ENCODE measurements at regions not wholly inside any gene's neighbourhood (a gene's known extent, or its start where the extent isn't known, plus 50 kb on each side); places are given as distances from the start of the nearest gene placed in this dataset.
"Not testable (repeated sequence)": the region's sequence is repeated elsewhere in the genome, so short reads cannot be mapped to it uniquely, and the experiment has no call there.

- Mint-ChIP-seq H3K4me1 (ENCODE audit: low read depth) (no peaks in the 10 kb centered on the region), H3K27ac (no peak overlapping the region), H3K27me3 (peaks cover 22% of the 10 kb centered on the region), H3K9me3 (peaks cover 8% of the 10 kb centered on the region), H3K4me3 (no peak overlapping the region), H3K36me3 (ENCODE audit: low read depth) (no peaks in the 10 kb centered on the region)
- DNase-seq (no peak), ATAC-seq (ENCODE audit: poor library complexity) (no peak)
- no peak for TF ChIP-seq CTCF (IDR thresholded peaks at IDR 0.05)
- Histone ChIP-seq H3K4me1 (ENCODE audit: insufficient read depth, low read length) (no peaks in the 10 kb centered on the region), H3K27ac (ENCODE audit: low read depth in 1 of 2, low read length in 2 of 2) (no peak overlapping the region), H3K36me3 (ENCODE audit: insufficient read depth, low read length) (no peaks in the 10 kb centered on the region), H3K4me3 (ENCODE audit: low read length) (no peak overlapping the region), H3K27me3 (ENCODE audit: control insufficient read depth in 1 of 2, insufficient read depth in 2 of 2, low read length in 2 of 2) (peaks cover 0 to 4% of the 10 kb centered on the region in 2 experiments), H3K9me3 (ENCODE audit: control insufficient read depth in 1 of 2, insufficient read depth in 1 of 2, low read length in 2 of 2) (peaks cover 0 to 5% of the 10 kb centered on the region in 2 experiments)
- intact Hi-C loops (cut with DNase I, micrococcal nuclease) = no loop called here
- ChIA-PET CTCF (no interaction called here), POLR2A (no interaction called here)
These were observed 109.1 kb upstream of the DNAH14 start for GRCh38 chr1:224820341-224820740.

- CTCF ChIA-PET; H3K4me1 ChIP-seq (ENCODE audit: insufficient read depth, low read length); H3K36me3 ChIP-seq (ENCODE audit: insufficient read depth, low read length); intact Hi-C loops (cut with DNase I, micrococcal nuclease); H3K36me3 Mint-ChIP-seq (ENCODE audit: low read depth); H3K9me3 ChIP-seq (ENCODE audit: control insufficient read depth in 1 of 2, insufficient read depth in 1 of 2, low read length in 2 of 2); H3K9me3 Mint-ChIP-seq; H3K27ac Mint-ChIP-seq; POLR2A ChIA-PET; H3K27me3 ChIP-seq (ENCODE audit: control insufficient read depth in 1 of 2, insufficient read depth in 2 of 2, low read length in 2 of 2); H3K4me3 ChIP-seq (ENCODE audit: low read length); H3K4me3 Mint-ChIP-seq; ATAC-seq (ENCODE audit: poor library complexity); H3K4me1 Mint-ChIP-seq (ENCODE audit: low read depth); DNase-seq; H3K27ac ChIP-seq (ENCODE audit: low read depth in 1 of 2, low read length in 2 of 2): not testable (repeated sequence)
- H3K27me3 Mint-ChIP-seq = peaks cover 22% of the 10 kb centered on the region
These were observed 107.7 kb upstream of the DNAH14 start for GRCh38 chr1:224821751-224822150.

- ChIA-PET POLR2A (no interaction called here), CTCF (no interaction called here)
- Mint-ChIP-seq H3K27ac (no peak overlapping the region), H3K36me3 (ENCODE audit: low read depth) (no peaks in the 10 kb centered on the region), H3K27me3 (no peaks in the 10 kb centered on the region), H3K4me3 (no peak overlapping the region), H3K9me3 (peaks cover 5% of the 10 kb centered on the region), H3K4me1 (ENCODE audit: low read depth) (no peaks in the 10 kb centered on the region)
- ATAC-seq (ENCODE audit: poor library complexity) (no peak), DNase-seq (no peak)
- intact Hi-C loops (cut with DNase I, micrococcal nuclease) = no loop called here
- peaks cover 4 to 10% of the 10 kb centered on the region in 2 experiments for H3K27me3 ChIP-seq (ENCODE audit: control insufficient read depth in 1 of 2, insufficient read depth in 2 of 2, low read length in 2 of 2)
- H3K4me3 ChIP-seq (ENCODE audit: low read length) = no peak overlapping the region
- TF ChIP-seq CTCF (IDR thresholded peaks at IDR 0.05) = no peak
- no peaks in the 10 kb centered on the region for H3K36me3 ChIP-seq (ENCODE audit: insufficient read depth, low read length)
- H3K4me1 ChIP-seq (ENCODE audit: insufficient read depth, low read length) = no peaks in the 10 kb centered on the region
- no peak overlapping the region for H3K27ac ChIP-seq (ENCODE audit: low read depth in 1 of 2, low read length in 2 of 2)
- peaks cover 0 to 5% of the 10 kb centered on the region in 2 experiments for H3K9me3 ChIP-seq (ENCODE audit: control insufficient read depth in 1 of 2, insufficient read depth in 1 of 2, low read length in 2 of 2)
These were observed 103.9 kb upstream of the DNAH14 start for GRCh38 chr1:224825525-224826000.

DNA sequence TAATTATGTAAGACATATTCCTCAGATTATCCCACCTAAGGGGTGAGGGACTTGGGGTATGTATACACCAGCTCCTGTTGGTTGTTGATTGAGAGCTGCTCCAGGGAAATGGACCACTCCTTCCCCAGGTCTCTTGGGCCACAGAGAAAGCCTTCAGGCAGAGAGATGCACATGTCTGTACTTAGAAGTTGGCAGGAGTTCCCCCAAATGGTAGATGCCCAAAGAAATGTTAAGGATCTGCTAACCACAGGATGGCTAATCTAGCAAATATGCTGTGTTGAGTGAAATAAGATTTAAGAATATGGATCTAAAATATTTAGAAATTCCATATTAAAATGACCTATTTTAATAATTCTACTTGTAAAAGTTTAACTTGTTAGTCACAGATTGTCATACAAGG lies 100.8 kb upstream of the DNAH14 start:
- intact Hi-C loops (cut with DNase I, micrococcal nuclease) = no loop called here
- DNase-seq = no peak
- ChIA-PET CTCF (no interaction called here), POLR2A (no interaction called here)
- Mint-ChIP-seq H3K27ac (no peak overlapping the region), H3K9me3 (peaks cover 2% of the 10 kb centered on the region), H3K36me3 (ENCODE audit: low read depth) (no peaks in the 10 kb centered on the region), H3K4me3 (no peak overlapping the region), H3K4me1 (ENCODE audit: low read depth) (no peaks in the 10 kb centered on the region), H3K27me3 (peaks cover 4% of the 10 kb centered on the region)
- Histone ChIP-seq H3K27ac (ENCODE audit: low read depth in 1 of 2, low read length in 2 of 2) (no peak overlapping the region), H3K4me1 (ENCODE audit: insufficient read depth, low read length) (no peaks in the 10 kb centered on the region), H3K27me3 (ENCODE audit: control insufficient read depth in 1 of 2, insufficient read depth in 2 of 2, low read length in 2 of 2) (peaks cover 4 to 13% of the 10 kb centered on the region in 2 experiments), H3K4me3 (ENCODE audit: low read length) (no peak overlapping the region), H3K9me3 (ENCODE audit: control insufficient read depth in 1 of 2, insufficient read depth in 1 of 2, low read length in 2 of 2) (no peaks in the 10 kb centered on the region), H3K36me3 (ENCODE audit: insufficient read depth, low read length) (no peaks in the 10 kb centered on the region)
- no peak for TF ChIP-seq CTCF (IDR thresholded peaks at IDR 0.05)
- ATAC-seq (ENCODE audit: poor library complexity) = no peak

Measured in CD4-positive, alpha-beta T cell (primary cell).